HCEC 1CT (cell line): ENCODE measurements at regions not wholly inside any gene's neighbourhood (a gene's known extent, or its start where the extent isn't known, plus 50 kb on each side); places are given as distances from the start of the nearest gene placed in this dataset.

Source experiments
- DNase-seq: peaks from one replicate; pipeline ENCODE4 v3.0.0-alpha.2; 2017

DNA sequence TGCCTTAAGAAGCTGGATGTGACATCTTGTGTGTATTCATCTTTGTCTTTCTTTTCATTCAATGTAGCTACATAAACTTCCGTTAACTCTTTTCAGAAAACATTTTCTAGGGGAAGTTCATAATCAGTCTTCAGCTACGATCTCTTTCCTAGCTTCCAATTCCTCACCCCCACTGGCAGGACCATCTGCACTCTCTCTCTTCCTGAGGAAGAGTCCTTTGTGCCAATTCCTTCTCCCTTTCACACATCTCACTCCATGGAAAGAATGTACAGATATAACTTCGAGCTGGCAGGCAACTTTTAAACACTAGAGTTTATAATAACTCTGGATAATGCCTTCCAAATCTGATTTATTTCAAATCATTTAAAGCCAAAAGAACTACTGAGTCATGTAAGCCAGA lies 495.7 kb downstream of the GALC start:
- no peak for DNase-seq

DNA sequence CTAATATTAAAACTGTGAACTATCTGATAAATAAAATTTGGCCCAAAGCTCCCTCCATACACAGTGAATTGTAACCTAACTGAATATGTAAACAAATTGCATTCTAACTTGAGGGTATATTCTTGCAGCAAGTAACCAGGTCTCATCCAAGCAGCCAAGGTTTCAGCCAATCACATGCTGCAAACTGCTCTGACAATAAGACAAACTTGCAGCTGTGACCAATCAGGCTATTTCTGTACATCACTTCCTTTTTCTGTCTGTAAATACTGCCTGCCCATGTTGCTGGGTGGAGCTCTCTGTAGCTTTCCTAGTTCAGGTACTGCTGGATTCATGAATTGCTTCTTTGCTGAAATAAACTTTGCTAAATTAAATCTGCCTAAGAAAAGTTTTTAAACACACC lies 499.0 kb downstream of the GALC start:
- no peak for DNase-seq

DNA sequence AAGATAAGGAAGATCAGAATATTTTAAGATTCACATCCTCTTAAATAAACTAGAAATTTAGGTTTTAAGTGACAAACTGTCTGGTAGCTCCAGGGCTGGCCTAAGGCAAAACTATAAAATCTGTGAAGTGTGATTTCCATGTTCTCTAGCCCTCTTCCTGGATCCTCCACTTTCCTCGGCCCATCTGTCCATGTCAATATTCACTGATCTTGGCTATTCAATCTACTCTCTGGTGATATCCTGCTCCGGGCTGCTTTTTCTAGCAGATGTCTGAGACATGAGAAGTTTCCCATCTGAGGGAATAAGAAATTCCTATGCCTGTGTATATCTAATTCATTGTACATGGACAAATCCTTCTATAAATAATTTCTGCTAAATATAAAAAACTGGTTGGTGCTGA lies 500.4 kb downstream of the GALC start:
- no peak for DNase-seq

DNA sequence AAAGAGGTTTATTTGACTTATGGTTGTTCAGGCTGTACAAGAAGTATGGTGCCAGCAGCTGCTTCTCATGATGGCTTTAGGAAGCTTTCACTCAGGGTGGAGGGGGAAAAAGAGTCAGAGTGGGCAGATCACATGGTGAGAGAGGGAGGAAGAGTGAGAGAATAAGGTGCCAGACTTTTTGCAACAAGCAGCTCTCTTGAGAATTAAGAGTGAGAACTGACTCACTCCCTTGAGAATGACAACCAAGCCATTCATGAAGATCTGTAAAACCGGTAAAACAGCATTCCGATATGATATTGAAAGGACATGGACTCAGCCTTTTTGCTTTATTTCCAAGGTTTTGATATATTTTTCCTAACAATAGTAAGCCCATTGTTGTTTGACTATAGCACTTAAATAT lies 501.2 kb downstream of the GALC start:
- DNase-seq, result no peak

DNA sequence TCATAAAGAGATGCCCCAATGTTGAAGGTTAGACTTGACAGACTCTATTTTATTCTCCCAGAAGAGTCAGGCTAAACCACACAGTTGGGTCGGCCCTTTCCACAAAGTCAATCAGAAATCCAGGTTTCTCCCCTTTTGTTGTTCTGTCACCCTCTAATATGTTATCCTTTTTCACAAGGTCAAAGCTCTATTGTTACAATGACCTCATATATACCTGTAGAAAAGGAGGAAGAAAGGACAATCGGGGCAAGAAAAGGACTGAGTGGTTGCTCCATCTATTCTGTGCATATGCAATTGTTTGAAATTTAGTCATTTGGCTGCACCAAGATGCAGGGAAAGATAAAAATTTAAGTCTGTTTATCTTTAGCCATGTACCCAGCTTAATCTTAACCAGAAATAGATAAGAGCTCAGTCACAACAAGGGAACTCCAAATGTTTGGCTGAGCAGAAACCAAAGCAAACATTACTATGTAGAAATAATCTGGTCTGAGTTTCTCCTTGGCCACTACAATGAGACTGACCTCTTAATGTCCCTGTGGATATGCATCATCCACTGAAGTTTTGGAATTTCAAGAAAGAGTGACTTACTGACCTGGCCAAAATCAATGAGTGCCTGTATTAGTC lies 503.7 kb downstream of the GALC start:
- DNase-seq, result no peak

DNA sequence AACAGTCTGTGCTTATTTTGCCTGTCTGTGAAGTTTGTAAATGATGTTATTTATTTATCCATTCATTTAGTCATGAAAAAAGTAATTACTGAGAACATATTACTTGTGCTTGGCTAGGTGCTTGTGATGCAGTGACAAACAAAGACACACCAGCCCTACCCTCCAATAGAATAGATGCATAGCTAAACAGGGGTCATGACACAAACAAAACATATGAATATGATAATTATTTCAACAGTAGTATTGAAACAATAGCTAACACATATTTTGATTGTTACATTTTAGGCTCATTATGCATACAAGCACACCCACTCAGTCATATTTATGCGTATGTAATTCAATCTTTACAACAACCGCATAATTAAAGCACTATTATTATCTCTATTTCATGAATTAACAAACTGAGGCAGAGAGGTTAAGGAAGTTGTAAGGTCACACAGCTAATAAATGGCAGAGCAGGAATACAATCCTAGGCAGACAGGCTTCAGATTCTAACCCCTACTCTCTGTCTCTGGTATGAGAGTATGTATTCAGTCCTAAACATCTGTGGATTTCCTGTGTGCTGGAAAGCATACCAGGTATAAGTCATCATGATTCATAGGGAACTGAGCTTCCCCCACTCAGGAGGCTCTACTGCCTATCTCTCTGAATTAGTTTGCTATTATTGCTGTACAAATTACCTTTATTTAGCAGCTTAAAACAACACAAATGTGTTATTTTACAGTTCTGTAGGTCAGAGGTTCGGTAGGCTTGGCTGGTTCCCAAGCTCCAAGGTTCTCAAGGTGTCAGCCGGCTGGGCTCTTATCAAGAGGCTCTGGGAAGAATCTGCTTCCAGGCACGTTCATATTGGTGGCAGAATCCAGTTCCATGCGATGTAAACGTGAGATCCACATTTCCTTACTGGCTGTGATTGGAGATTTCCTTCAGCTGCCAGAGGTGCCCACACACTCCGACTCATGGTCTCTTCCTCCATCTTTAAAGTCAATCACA lies 509.4 kb downstream of the GALC start:
- DNase-seq, result peak; percentile 77

DNA sequence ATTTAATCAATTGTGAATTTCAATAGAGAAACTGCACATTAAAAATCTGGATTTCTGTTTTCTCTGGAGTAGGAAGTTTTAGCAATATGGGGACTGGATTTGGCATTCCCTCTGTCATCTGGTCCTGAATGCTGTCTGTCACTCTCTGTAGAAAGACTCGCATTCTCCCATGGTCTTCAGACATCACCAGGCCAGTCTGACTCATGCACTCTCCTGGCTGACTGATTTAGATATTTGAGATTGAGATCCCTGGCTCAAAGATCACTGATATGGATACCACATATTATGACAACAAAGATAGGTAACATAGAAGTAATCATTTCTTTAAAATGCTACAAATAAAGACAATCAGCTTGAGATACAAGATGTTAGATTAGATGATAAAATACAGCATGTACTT lies 524.5 kb downstream of the GALC start:
- DNase-seq, result no peak

DNA sequence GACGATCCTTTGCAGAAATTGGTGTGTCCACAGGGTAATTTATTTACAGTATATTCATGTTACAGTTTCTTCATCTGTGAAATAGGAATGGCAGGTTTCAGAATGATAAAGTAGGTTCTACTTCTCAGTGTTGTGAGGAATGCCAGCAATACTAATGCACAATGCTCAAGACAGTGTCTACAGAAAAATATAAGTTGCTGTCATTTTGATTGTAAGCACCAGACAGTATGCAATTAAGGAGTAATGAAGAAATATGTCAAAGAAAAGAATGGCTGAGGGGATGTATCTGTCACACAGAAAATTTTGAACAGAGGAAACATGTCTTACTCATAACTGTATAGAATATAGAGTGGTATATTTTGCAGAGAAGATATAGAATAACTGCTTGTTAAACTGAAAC lies 525.4 kb downstream of the GALC start:
- DNase-seq, result no peak

DNA sequence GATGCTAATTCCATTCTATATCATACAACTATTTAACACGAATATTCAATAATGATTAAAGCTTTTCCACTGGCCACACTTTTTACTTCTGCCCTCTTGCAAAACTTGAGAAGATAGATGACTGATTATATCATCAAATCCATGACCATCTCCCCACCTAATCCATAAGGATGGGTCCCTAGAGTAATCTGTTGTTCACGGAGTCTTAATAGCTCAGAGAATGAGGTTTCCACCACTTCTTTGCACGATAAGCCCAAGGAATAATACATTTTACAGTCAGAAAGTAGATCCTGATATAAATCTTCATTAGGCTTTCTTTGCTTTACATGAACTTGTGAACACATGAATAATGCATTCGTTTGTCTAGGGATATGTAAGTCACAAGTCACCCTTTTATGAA lies 527.2 kb downstream of the GALC start:
- no peak for DNase-seq

DNA sequence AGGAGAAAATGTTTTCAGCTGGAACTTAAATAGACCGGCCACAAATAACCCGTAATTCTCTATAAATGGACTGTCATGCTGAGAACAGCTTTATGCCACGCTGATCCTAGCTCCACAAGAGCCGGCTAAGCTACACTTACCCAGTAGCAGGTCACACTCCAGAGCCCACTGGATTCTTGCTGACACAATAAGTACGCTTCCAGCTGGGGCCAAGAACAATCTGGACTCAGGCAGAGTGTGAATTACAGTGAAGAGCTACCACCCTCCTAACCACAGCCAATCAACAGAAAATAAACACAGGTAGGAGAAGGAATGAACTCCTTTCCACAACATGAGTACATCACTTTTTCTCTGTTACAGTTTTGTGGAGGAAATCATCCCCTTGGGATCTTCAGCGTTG lies 531.3 kb downstream of the GALC start:
- DNase-seq, result no peak

DNA sequence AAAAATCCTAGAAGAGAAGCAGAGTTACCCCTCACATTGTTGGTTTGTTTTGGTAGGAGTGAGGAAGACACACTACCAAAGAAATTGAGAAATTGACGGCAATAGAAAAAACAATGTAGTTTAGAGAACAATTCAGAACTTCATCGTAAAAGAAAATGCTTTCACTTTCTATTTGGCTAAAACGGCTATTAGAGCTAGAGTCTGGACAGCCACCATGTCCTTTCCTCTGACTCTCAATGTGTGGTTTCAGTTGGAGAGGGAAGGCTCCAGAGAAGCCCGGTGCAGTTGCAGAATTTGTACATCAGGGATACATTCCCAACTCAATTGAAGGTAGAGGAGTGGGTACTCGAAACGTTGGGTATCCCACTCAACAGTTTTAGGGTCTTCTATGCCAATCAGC lies 535.3 kb downstream of the GALC start:
- DNase-seq, result no peak

DNA sequence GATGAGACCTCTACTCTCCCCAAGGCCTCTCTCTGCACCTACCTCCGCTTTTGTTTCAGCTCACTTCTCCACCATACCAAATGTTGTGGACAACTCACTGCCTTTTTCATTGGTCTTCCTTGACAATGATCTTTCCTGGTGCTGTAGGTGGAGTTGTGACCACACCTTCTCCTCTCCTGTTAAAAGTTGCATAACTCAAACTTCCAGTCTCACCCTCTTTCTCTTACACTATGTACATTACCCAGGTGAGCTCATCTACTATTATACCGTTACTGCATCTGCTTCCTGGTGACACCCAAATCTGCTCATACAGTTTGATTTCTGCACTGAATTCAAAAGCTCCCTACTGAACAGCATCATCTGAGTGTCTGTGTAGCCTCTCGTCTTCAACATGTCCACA lies 542.8 kb downstream of the GALC start:
- DNase-seq, result no peak

DNA sequence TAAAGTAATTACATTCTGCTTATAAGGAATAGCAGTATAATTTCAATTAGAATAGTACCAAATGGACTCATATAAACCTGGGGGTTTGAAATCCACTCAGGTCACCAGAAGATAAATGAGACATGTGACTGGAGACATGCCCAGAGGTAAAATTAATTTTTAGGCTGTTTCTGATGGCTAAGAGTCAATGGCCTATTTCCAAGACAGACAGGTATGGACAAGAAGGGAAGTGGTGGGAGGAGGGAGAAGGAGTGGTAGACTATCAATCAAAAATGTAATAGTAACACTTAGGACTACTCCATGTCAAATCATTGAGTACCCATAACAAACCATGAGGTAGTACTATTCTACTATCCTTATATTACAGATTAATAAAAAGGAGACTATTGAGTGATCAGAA lies 544.0 kb downstream of the GALC start:
- DNase-seq, result no peak

DNA sequence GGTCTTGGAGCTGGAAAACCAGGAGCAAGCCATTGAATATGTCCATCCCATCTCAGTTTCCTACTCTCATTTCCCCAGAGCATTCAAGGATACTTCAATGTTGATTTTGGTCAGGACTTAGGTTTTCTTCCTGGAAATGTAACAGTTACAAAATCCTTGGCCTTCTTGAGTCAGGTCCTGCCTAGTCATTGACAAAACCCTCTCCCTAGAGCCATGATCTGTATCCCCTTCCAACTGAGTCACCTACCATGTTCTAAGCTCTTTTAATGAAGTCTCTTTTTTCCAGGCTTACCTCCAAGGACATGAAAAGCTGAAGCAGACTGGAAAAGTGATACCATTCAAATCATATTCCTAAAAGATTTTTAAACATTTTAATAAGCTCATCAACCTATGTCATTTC lies 549.2 kb downstream of the GALC start:
- no peak for DNase-seq

DNA sequence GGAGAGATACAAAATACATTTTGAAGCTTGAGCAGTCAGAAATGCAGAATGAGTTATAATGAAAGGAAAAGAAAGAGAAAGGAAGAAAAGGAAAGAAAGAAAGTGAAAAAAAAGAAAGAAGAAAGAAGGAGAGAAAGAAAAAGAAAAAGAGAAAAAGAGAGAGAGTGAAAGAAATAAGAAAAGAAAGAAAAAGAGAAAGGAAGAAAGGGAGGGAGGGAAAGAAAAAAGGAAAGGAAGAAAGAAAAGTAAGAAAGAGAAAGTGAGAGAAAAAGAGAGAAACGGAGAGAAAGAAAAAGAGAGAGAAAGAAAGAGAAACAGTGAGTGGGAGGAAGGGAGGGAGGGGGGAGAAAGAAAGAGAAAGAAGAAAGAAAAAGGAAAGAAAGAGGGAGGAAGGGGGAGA lies 549.9 kb downstream of the GALC start:
- DNase-seq, result no peak

DNA sequence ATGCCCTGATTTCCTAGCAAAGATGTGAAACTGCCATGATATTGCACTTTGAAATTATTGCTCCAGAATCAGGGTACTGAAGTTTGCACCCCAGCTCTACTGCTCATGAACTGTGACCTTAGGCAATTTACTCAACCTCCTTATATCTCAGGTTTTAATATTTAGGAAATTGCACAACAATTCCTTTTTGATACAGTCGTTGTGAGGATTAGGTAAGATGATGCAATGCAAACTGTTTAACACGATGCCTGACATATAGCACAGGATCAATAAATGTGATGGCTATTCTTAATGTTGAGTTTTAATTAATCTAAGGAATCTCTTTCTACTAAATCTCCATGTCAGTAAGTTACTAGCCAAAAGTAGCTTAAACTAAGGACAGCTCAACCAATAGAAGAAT lies 555.8 kb downstream of the GALC start:
- no peak for DNase-seq

DNA sequence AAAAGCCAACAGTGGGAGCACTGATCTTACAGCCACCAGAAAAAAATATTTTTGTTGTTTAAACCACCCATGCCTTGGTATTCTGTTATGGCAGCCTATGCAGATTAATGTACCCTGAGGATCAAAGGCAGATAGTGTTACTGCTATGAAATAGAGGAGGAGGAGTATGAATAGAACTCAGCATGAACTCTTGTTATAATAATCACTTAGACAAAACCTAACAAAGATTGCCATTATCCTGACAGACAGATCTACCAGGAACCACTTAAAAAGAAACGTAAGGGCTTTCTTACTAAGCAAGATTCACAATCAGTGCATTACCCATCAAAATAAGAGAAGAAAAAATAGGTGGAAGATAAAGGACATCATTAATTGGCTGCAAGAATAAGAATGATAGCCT lies 558.3 kb downstream of the GALC start:
- no peak for DNase-seq

DNA sequence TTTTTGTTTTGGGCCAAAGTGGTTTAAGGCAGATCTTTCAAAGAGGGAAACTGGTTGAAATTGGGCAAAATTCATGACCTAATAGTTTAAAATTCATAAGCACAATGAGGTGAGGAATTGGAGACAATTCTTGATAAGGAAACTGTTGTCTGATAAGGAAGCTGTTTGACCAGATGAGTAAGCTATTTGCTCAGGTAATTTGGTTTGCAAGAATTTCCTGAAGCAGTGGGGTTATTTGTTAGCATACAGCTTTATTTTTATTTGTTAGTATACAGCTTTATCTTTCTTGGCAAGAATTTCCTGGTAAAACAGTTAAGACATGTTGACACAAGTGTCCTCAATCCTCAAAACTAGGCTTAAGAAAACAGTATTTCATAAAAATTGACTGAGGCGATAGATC lies 559.0 kb downstream of the GALC start:
- DNase-seq, result no peak

DNA sequence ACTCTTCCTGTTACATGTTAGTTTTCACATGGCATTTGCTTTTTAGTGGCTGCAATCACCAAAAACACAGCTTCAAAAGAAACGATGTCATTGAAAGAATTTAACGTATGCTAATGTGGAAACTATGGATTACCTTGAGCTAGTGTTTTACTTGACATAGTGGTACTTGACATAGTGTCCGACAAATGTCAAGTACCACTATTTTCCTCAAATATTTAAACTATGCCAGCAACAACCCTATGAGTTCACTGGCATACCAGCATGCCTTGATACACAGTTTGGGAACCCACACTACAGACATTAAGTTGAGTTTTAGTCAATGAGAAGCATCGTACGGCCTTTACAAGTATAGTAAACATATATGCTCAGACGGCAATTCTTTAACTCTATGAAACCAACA lies 560.3 kb downstream of the GALC start:
- DNase-seq, result no peak

DNA sequence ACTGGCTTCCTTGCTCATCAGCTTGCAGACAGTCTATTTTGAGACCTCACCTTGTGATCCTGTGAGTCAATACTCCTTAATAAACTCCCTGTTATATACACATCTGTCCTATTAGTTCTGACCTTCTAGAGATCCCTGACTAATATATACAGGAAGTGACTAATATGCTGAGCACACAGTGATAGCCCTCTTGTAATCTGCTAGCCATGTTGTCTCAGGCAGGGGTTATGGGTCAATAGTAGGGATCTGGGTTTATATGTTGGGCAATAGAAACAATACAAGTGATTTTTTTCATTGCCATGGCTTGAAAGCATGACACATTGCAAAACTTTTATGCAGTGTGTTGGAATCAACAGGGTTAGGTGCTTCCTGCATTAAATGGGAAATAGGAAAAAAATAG lies 562.2 kb downstream of the GALC start:
- DNase-seq, result peak; percentile 88

DNA sequence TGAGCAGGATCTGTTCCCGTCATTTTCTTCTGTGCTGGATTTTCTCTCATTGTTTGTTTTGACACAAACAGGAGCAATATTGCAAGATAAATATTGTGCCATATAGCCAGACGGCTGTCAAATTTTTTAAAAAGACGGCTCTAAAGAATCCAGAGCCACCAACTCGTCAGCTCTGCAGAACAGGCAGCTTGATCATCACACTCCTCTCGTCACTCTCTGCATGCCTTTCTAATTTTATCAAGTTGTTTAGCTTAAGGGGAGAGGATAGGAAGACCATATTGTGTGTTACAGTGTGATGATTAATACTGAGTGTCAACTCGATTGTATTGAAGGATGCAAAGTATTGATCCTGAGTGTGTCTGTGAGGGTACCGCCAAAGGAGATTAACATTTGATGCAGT lies 562.8 kb downstream of the GALC start:
- DNase-seq, result peak; percentile 6

DNA sequence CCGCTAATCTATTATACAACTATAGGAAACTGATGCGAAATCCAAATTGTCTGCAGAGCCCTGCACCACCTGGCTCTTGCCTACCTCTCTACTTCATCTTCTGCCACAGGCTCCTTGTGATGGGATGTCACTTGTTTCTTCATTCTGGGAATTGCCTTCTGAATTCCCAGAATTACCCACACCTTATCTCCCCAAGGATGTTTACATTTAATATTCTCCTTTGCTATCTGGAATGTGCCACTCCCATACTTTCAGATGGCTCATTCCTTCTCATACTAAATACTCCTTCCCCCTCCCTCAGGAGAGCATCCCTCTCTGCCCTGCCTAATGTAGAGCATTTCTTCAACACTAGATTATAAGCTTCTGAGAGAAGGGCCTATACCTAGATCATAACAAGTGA lies 573.1 kb downstream of the GALC start:
- no peak for DNase-seq

DNA sequence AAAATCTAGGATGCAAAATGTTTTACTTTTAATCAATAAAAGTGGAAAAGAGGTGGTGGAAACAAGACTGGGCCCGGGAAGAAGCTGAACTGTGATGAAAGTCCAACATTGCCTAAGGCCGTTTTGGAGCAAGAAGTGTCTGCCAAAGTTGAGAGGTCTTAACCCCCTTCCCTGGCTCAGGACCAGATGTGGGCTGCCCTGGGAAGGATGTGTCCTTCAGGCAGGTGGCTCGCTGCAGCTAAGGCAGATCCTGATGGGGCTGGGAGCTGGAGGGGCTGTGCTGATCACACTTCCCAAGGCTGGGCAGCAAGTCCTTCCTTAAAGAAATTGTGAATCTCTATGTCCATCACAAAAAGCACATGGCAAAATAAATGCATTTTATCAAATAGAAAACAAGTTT lies 581.6 kb downstream of the GALC start:
- no peak for DNase-seq

DNA sequence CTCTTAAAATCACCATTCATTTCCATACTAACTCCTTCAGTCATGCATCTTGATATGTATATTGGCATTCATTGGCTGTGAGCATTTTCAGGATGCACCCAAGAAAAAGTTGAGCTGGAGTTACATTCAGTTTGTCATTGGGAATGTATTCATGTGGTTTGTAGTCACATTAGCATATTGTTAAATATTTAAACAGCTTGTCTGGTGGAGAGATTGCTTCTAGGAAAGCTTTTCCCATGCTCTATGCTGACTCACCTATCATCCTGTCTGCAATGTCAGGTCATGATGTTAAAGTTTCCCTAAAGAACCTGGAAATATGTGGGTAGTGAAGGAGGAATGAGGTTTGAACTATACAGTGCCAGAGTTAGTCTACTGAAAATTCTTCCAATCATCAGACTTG lies 583.6 kb downstream of the GALC start:
- peak; percentile 20 for DNase-seq

DNA sequence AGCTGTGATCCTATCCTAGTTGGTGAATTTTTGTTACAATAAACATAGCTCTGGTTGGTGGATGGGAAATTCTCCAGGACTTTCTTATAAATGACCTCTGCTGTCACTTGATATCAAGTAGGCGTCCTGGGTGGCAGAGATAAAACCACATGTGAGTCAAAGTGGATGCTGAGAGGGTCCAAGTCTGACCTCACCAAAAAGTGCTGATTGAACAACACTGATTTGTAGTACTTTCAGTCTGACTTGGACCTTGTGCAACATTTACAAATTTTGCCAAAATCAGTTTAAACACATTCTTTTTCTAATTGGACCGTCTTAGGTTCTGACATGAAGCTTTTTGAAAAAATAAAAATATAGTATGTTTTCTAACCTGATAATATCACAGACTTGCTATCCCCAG lies 585.6 kb downstream of the GALC start:
- DNase-seq, result no peak
